HG03060 (cell line): ENCODE measurements at regions not wholly inside any gene's neighbourhood (a gene's known extent, or its start where the extent isn't known, plus 50 kb on each side); places are given as distances from the start of the nearest gene placed in this dataset.

Source experiments
- ATAC-seq: cut with Tn5 transposase; IDR thresholded peaks from one replicate; pipeline ENCODE4 v1.9.1; 2021; ENCODE audit warnings: low read depth, moderate number of reproducible peaks; ENCODE audit not compliant: unreplicated experiment

DNA sequence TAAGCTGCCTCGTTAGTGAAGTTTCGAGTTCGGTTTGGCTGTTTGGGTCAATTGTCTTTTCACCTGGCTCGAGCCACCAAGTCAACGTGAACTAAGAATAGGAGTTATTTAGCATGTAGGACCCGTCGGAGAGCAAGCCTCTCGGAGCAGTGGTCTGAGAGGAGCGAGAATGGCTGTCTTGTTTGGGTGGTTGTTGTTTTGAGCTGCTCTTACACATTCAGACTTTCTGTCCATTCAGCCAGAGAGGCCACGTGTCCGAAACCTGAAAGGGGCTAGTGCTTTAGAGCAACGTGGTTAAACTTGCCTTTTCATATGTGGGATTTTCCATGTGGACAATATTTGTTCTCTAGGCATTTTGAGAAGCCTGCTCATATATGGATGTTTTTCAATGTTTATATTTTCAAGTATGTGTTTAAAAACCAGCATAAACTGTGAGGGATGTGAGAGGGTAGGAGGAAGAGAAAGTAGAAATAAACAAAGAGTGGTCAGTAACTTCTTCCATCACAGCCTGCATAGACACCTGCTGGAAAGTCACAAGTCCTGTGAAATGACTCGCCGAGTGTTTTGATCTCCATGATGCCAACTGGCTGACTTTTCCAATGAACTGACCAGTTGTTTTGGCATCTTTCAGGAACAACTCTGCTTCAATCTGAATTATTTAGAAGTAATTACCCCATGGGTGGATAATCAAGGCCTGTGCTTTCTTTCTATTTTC lies 221.0 kb downstream of the ASCL1 start:
- no peak for ATAC-seq

- peak; percentile 95 for ATAC-seq
These were observed 224.1 kb downstream of the ASCL1 start for GRCh38 chr12:103181366-103182152.

DNA sequence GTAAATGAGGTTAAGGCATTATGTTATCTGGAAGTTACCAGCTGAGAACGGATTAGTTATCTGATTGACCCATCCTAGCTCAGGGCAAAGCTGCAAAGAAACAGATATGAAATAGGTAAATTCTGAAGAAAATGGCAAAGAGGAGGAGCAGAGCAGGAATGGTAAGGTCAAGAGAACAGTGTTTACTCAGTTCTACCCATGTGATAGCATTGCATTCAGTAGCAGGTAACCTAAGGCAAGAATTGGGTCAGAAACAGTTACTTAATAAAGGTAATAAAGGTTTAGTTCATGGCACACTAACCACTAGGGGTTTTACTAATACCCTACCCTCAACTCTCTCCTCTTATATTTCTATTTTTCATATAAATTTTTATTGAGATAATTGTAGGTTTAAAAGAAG lies 224.8 kb downstream of the ASCL1 start:
- no peak for ATAC-seq

- no peak for ATAC-seq
These were observed 239.0 kb downstream of the ASCL1 start for GRCh38 chr12:103196467-103196866.

DNA sequence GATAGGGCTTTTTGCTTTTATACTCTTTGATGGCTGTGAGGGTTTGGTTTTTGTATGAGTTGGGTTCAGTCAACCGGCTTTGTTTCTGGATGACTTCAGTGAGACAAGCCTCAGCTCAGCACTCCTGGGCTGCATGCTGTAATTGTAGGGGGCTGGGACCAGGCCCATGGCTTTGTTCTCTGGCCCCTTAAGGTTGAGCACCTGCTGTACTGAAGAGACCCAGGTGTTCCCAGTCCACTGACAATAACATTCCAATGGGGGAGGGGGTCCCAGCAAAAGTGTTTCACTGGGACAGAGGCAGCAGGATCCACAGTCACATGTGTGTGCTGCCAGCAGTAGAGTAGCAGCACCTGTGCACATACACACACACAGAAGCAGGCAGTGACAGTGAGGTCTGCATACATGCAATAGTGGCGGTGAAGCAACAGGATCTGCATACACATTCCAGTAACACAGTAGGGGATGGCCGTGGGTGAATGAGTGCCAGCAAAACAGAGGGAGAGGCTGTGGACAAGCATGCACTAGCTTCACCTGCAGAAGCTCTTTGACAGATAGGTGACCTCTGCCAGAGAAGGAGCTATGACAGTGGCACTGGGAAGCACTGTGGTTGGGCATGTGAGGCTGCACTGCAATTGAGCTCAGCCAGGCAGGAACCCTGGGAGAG lies 240.4 kb downstream of the ASCL1 start:
- ATAC-seq, result no peak

GRCh38 chr12:103198499-103198898 lies 241.0 kb downstream of the ASCL1 start:
- no peak for ATAC-seq

- no peak for ATAC-seq
These were observed 248.4 kb downstream of the ASCL1 start for GRCh38 chr12:103205906-103206305.

- no peak for ATAC-seq
These were observed 250.5 kb downstream of the ASCL1 start for GRCh38 chr12:103207936-103208335.

DNA sequence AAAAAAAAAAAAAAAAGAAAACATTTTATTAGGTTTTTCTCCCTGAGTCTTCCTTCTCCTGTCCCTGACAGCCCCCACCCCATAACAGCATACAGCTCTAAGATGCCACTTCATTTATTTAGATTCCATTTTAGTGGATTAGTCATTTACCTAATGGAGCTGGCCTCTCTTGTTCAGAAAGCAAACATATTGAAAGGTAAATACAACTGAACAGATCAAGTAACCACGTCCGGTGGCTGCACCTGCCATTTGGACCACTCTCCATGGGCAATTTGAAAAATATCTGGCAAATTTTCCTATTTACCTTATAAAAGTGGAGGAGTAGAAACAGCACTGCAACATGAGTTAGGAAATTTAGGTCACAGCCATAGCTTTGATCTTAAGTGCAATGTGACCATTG lies 254.6 kb downstream of the C12orf42 start:
- ATAC-seq, result no peak

DNA sequence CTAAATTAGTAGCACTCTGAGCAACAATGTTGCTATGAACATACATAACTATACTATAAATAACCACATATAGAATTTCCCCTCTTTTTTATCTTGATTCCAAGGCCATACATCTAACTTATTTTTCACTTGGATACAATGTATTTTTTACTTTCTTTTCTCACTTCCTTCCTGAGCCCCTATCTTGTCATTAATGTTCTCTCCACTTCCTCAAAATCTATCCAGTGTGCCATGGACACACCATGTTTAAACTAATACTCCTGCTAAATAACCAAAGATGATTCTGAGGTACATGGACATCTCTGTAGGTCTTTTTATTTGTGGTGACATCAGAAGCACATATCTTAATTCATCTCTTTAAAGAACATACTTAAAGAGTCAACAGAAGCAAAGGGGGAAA lies 251.2 kb downstream of the C12orf42 start:
- ATAC-seq, result no peak

DNA sequence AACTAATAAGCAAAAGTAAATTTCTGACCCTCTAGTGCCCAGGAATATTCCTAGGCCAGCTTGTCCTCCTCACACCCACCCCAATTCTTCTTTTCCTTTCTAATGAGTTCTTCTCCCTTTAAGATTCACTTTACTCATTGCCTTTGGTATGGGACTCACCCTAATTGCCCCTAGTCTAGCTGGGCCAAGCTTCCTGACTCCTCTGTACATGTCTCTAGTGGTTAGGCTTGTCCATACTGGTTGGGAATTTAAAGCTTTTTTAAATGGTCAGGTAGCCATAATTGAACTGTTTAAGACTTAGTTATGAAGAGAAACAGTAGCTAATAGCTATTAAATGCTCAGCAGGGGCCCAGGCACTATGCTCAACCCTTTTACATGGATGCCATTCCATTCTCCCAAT lies 248.2 kb downstream of the C12orf42 start:
- ATAC-seq, result no peak

GRCh38 chr12:103249607-103250006 lies 246.2 kb downstream of the C12orf42 start:
- no peak for ATAC-seq

DNA sequence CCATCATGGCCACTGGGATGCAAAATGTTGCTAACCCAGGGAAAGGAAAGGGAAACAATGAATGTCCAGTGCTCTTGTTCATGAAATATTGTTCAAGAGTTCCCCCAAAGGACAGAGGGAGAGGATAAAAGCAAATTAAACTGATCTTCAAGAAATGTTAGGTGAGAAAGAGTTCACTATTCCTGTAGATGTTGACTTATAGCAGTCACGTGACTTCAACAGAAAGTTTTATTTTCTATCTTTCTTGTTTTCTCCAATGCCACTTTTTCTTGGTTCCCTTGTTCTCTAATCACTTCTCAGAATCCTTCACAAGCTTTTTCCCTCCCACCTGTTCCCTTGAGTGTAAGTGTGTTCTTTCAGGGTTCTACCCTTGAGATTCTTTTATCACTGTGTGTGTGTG lies 245.3 kb downstream of the C12orf42 start:
- no peak for ATAC-seq
